Effector memory CD8-positive, alpha-beta T cell (primary cell): ENCODE measurements at regions not wholly inside any gene's neighbourhood (a gene's known extent, or its start where the extent isn't known, plus 50 kb on each side); places are given as distances from the start of the nearest gene placed in this dataset.
A peak's percentile ranks its signal among the peaks of the same experiment; 100 is the strongest.
"Not testable (repeated sequence)": the region's sequence is repeated elsewhere in the genome, so short reads cannot be mapped to it uniquely, and the experiment has no call there.

ENCODE experiments used
- ATAC-seq: fragments of 150-1000 bp; cut with Tn5 transposase; replicated peaks from 2 replicates; pipeline ENCODE4 v1.10.0; 2021; ENCODE audit warnings: mild to moderate bottlenecking, moderate library complexity
- DNase-seq, 3 experiments: peaks; one replicate each; pipeline ENCODE4 v3.0.0; 2021
- H3K27ac Mint-ChIP-seq, 2 donors: one replicate each; pipeline ENCODE4 v1.8.0; 2022; ENCODE audit warnings: mild to moderate bottlenecking in 2 of 2, mixed read lengths in 2 of 2, moderate library complexity in 2 of 2
- H3K27me3 Mint-ChIP-seq, 2 donors: one replicate each; pipeline ENCODE4 v1.8.0; 2022; ENCODE audit warnings: mixed read lengths in 2 of 2
- H3K36me3 Mint-ChIP-seq: one replicate; pipeline ENCODE4 v1.8.0; 2022; ENCODE audit warnings: mild to moderate bottlenecking, moderate library complexity, mixed read lengths; ENCODE audit not compliant: insufficient read depth
- H3K4me1 Mint-ChIP-seq, 2 donors: one replicate each; pipeline ENCODE4 v1.8.0; 2022; ENCODE audit warnings: low read depth in 2 of 2, mixed read lengths in 2 of 2
- H3K4me3 Mint-ChIP-seq, 2 donors: one replicate each; pipeline ENCODE4 v1.8.0; 2022; ENCODE audit warnings: mild to moderate bottlenecking in 2 of 2, mixed read lengths in 2 of 2, moderate library complexity in 2 of 2
- H3K9me3 Mint-ChIP-seq, 2 donors: one replicate each; pipeline ENCODE4 v1.8.0; 2022; ENCODE audit warnings: mixed read lengths in 2 of 2

- Mint-ChIP-seq H3K4me1 (peaks cover 0 to 6% of the 10 kb centered on the region in 2 donors), H3K27ac (no peak overlapping the region), H3K9me3 (no peaks in the 10 kb centered on the region), H3K27me3 (peaks cover 34 to 48% of the 10 kb centered on the region in 2 donors), H3K36me3 (no peaks in the 10 kb centered on the region), H3K4me3 (no peak overlapping the region)
- no peak for ATAC-seq
- no peak for DNase-seq
Measured at GRCh38 chr3:87798567-87798947, 260.2 kb downstream of the CGGBP1 start.

- Mint-ChIP-seq H3K27me3 (peaks cover 40 to 53% of the 10 kb centered on the region in 2 donors), H3K36me3 (no peaks in the 10 kb centered on the region), H3K4me1 (peaks cover 0 to 11% of the 10 kb centered on the region in 2 donors), H3K9me3 (no peaks in the 10 kb centered on the region), H3K4me3 (no peak overlapping the region), H3K27ac (no peak overlapping the region)
- ATAC-seq (no peak), DNase-seq (no peak)
Measured at GRCh38 chr3:87797872-87798566, 260.8 kb downstream of the CGGBP1 start.

DNA sequence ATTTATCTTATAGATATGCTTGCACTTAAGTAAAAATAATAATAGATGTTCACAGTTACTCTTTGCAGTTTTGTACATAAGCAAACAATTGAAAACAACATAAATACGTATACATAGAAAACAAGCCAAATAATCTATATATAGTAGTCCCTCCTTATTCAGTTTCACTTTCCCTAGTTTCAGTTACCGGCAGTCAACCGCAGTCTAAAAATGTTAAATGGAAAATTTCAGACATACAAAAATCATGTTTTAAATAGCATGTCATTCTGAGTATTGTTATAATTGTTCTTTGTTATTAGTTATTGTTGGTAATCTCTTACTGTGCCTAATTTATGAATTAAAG lies 262.0 kb downstream of the CGGBP1 start:
- H3K27me3 Mint-ChIP-seq = peaks cover 45 to 65% of the 10 kb centered on the region in 2 donors
- H3K27ac Mint-ChIP-seq = no peak overlapping the region
- H3K9me3 Mint-ChIP-seq = no peaks in the 10 kb centered on the region
- H3K36me3 Mint-ChIP-seq = no peaks in the 10 kb centered on the region
- DNase-seq = no peak
- H3K4me1 Mint-ChIP-seq = peaks cover 4 to 18% of the 10 kb centered on the region in 2 donors
- H3K4me3 Mint-ChIP-seq = no peak overlapping the region
- no peak for ATAC-seq

DNA sequence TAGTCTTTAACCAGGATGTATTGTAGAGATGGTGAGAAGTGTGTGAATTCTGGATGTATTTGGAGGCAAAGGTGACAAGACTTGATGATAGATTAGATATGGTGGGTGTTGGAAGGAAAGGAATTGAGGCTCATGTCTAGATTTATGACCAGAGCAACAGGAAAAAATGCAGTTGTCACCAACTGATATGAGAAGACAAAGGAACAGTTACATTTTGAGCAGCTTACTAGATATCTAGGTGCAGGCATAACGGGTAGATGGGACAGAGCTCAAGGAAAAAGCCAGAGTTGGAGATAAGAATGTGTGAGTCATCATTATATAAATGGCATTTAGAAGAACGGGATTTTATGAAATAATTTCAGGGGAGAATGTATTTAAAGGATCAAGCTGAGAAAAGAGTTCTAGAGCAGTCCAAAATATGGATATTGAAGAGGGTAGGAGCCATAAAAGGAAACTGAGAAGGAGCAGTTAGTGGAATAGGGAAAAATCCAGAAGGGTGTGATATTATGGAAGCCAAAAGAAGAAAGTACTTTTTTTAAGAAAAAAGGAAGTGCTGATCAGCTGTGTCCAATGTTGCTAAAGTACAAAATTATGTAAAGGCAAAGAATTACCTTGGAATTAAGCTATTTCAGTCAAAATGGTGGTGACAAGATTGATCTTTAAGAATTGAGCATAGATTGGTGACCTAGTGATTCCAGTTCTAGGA lies 262.5 kb downstream of the CGGBP1 start:
- ATAC-seq (no peak), DNase-seq (no peak)
- H3K4me3 Mint-ChIP-seq = no peak overlapping the region
- H3K27ac Mint-ChIP-seq = no peak overlapping the region
- no peaks in the 10 kb centered on the region for H3K9me3 Mint-ChIP-seq
- H3K27me3 Mint-ChIP-seq = peaks cover 50 to 67% of the 10 kb centered on the region in 2 donors
- H3K4me1 Mint-ChIP-seq = peaks cover 4 to 18% of the 10 kb centered on the region in 2 donors
- no peaks in the 10 kb centered on the region for H3K36me3 Mint-ChIP-seq

GRCh38 chr3:87795701-87796100 lies 263.1 kb downstream of the CGGBP1 start:
- no peaks in the 10 kb centered on the region for H3K36me3 Mint-ChIP-seq
- H3K27ac Mint-ChIP-seq = no peak overlapping the region
- H3K4me1 Mint-ChIP-seq = peaks cover 4 to 18% of the 10 kb centered on the region in 2 donors
- no peaks in the 10 kb centered on the region for H3K9me3 Mint-ChIP-seq
- no peak for ATAC-seq
- H3K27me3 Mint-ChIP-seq = peaks cover 56 to 71% of the 10 kb centered on the region in 2 donors
- no peak for DNase-seq
- no peak overlapping the region for H3K4me3 Mint-ChIP-seq

DNA sequence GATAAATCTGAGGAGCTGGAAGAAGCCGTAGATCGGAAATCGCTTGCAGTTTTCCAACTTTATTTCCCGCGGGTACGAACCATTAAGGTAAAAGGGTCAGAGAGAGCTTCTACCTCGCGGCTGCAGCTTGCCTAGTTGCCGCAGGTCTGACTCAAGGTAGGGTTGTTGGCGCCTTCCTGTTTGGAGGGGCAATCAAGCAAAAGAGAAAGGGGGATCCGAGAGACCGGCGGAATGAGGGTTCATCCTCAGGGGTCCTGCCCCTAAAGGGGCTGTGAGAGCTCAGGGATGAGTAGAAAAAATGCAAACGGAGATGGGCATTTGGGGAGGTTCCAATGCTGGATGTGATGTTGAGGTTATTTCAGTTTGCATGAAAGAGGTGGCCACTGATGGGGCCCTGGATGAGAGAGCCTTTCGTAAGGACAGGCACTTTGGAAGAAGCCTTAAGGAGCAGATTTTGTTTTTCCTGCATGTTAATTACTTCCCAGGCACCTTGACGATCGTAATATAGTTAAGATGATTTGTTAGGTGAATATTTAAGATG lies 265.4 kb downstream of the CGGBP1 start:
- Mint-ChIP-seq H3K27me3 (peaks cover 60 to 82% of the 10 kb centered on the region in 2 donors), H3K9me3 (no peaks in the 10 kb centered on the region), H3K27ac (no peak overlapping the region), H3K4me1 (peaks cover 4 to 18% of the 10 kb centered on the region in 2 donors), H3K36me3 (no peaks in the 10 kb centered on the region), H3K4me3 (peak overlapping the region; percentile 7 to 31)
- no peak for DNase-seq
- ATAC-seq = no peak

DNA sequence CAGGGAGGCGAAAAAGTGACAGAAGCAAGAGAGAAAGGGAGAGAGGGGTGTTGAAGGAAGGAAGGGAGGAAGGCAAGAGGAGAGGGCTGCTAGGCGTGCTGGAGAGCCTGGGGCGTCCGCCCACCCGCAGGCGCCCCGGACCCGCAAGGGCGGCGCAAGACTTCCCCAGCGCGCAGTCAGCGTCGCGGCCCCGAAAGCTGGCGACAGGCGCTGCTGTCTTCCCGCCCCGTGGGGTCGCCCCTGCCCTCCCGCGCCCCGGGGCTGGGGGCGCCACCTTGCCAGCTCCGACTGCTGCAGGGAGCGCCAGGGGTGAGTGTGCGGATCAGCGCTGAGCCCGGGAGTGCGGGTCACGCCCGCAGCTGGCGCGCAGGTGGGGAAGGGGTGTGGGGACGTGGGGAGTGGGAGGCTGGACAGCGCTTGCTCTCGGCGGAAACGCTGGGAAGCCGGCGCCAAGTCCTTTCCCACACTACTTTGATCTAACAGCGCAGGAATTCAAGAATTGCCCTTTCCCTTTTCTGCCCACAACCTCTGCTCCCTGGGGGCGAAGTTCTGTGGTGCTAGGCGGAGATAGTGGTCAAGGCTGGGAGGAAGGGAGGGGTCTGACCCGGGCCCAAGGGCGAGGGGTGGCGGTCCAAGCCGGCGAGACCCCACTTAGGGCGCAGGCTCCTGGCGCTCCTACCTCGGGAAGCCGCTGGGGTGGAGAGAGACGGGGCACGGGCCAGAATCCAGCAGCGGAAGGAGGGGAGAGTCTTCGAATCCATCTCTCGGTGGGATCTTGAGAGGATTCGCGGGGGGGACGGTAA lies 266.1 kb downstream of the CGGBP1 start, which contains the start of gene HTR1F:
Gene HTR1F (plus strand): TSS at position 173 of the 803 bp plus-strand sequence.
- H3K27ac Mint-ChIP-seq = no peak within 1 kb of the TSS
- H3K9me3 Mint-ChIP-seq = no peaks in the 10 kb centered on the region
- ATAC-seq = peak; percentile 8
- peaks cover 4 to 18% of the 10 kb centered on the region in 2 donors for H3K4me1 Mint-ChIP-seq
- no peak for DNase-seq
- peak within 1 kb of the TSS; percentile 51 to 57 for H3K4me3 Mint-ChIP-seq
- peaks cover 54 to 76% of the 10 kb centered on the region in 2 donors for H3K27me3 Mint-ChIP-seq
- no peaks in the 10 kb centered on the region for H3K36me3 Mint-ChIP-seq

GRCh38 chr3:87792198-87792533 lies 266.6 kb downstream of the CGGBP1 start:
- DNase-seq (no peak), ATAC-seq (no peak)
- no peak overlapping the region for H3K27ac Mint-ChIP-seq
- H3K27me3 Mint-ChIP-seq = peaks cover 48 to 70% of the 10 kb centered on the region in 2 donors
- H3K4me1 Mint-ChIP-seq = peaks cover 4 to 18% of the 10 kb centered on the region in 2 donors
- H3K9me3 Mint-ChIP-seq = no peaks in the 10 kb centered on the region
- peak overlapping the region; percentile 51 to 57 for H3K4me3 Mint-ChIP-seq
- H3K36me3 Mint-ChIP-seq = no peaks in the 10 kb centered on the region

- Mint-ChIP-seq H3K36me3 (no peaks in the 10 kb centered on the region), H3K9me3 (no peaks in the 10 kb centered on the region), H3K4me1 (peaks cover 4 to 18% of the 10 kb centered on the region in 2 donors), H3K27me3 (peaks cover 46 to 63% of the 10 kb centered on the region in 2 donors), H3K27ac (no peak overlapping the region), H3K4me3 (no peak overlapping the region)
- ATAC-seq = no peak
- no peak for DNase-seq
Measured at GRCh38 chr3:87791248-87792027, 267.4 kb downstream of the CGGBP1 start.

DNA sequence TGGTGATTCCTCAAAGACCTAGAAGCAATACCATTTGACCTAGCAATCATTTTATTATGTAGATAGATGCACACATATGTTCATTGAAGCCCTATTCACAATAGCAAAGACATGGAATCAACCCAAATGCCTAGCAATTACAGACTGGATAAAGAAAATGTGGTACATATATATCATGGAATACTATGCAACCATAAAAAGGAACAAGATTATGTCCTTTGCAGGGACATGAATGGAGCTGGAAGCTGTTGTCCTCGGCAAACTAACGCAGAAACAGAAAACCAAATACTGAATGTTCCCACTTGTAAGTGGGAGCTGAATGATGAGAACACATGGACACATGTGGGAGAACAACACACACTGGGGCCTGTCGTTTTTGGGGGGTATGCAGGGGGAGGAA lies 269.8 kb downstream of the CGGBP1 start:
- DNase-seq, H3K9me3 Mint-ChIP-seq, H3K36me3 Mint-ChIP-seq, H3K4me3 Mint-ChIP-seq, H3K27ac Mint-ChIP-seq, ATAC-seq: not testable (repeated sequence)
- Mint-ChIP-seq H3K27me3 (peaks cover 38 to 51% of the 10 kb centered on the region in 2 donors), H3K4me1 (peaks cover 4 to 12% of the 10 kb centered on the region in 2 donors)

GRCh38 chr3:87788516-87788915 lies 270.3 kb downstream of the CGGBP1 start:
- ATAC-seq (no peak), DNase-seq (no peak)
- Mint-ChIP-seq H3K27me3 (peaks cover 37 to 46% of the 10 kb centered on the region in 2 donors), H3K4me1 (peaks cover 4 to 12% of the 10 kb centered on the region in 2 donors), H3K27ac (no peak overlapping the region), H3K9me3 (no peaks in the 10 kb centered on the region), H3K4me3 (no peak overlapping the region), H3K36me3 (no peaks in the 10 kb centered on the region)

GRCh38 chr3:87780811-87781210 lies 278.0 kb downstream of the CGGBP1 start:
- peaks cover 0 to 2% of the 10 kb centered on the region in 2 donors for H3K9me3 Mint-ChIP-seq
- ATAC-seq = no peak

DNA sequence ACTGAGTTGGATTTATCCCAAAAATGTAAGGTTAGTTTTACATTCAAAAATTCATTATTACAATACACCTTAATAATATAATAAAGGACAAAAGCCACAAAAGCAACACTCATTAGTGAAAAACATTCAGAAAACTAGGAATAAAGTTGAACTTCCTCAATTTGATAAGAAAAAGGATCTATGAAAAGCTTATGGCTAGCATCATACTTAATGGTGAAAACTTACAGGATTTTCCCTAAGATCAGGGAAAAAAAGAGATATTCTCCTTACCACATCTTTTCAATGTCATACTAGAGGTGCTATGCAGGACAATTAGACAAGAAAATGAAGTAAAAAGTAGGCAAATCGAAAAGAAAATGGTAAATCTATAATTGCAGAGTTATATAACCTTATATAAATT lies 279.9 kb downstream of the CGGBP1 start:
- Mint-ChIP-seq H3K36me3 (no peaks in the 10 kb centered on the region), H3K27me3 (peaks cover 34 to 51% of the 10 kb centered on the region in 2 donors), H3K9me3 (peaks cover 0 to 3% of the 10 kb centered on the region in 2 donors), H3K4me1 (no peaks in the 10 kb centered on the region), H3K27ac (no peak overlapping the region), H3K4me3 (no peak overlapping the region)
- ATAC-seq (no peak), DNase-seq (no peak)

More at GRCh38 chr3:87780811-87781210, 278.0 kb downstream of the CGGBP1 start:
- Mint-ChIP-seq H3K4me1 (no peaks in the 10 kb centered on the region), H3K27me3 (peaks cover 19 to 31% of the 10 kb centered on the region in 2 donors), H3K4me3 (no peak overlapping the region), H3K36me3 (no peaks in the 10 kb centered on the region), H3K27ac (no peak overlapping the region)
- no peak for DNase-seq
